PC-9 (cell line): ENCODE measurements at regions not wholly inside any gene's neighbourhood (a gene's known extent, or its start where the extent isn't known, plus 50 kb on each side); places are given as distances from the start of the nearest gene placed in this dataset.

Source experiments
- BruUV-seq: library from RNA; stranded (reverse); fragments of 400-500 nt; replicated peaks from 2 replicates; lab custom pipeline; 2021; lab: Mats Ljungman, UMichigan
- CTCF ChIA-PET: fragments of 300-600 bp; sonication (Branson Sonifier 250); formaldehyde crosslinking; loops from one replicate; lab custom pipeline; 2022; ENCODE audit warnings: antibody characterized with exemption; lab: Charles Lee
- POLR2A ChIA-PET: fragments of 300-600 bp; sonication (Branson Sonifier 250); formaldehyde crosslinking; loops from one replicate; lab custom pipeline; 2022; ENCODE audit warnings: antibody characterized with exemption; ENCODE audit not compliant: unreplicated experiment; lab: Charles Lee
- DNase-seq, 2 experiments: peaks; one replicate each; pipeline versions ENCODE4 v3.0.0 to v3.0.0-alpha.2; 2015 to 2022; ENCODE audit warnings: mixed read lengths in 1 of 2
- H2AFZ ChIP-seq: fragments of 200-600 bp; sonication (generic); 2 replicates; pipeline ENCODE4 v1.8.1; 2017; ENCODE audit warnings: antibody characterized with exemption
- H3F3A ChIP-seq: fragments of 200-600 bp; sonication (generic); 2 replicates; pipeline ENCODE4 v1.8.1; 2017; ENCODE audit warnings: antibody characterized with exemption, mild to moderate bottlenecking, low read depth; ENCODE audit not compliant: insufficient read depth
- H3K27ac ChIP-seq: fragments of 200-600 bp; sonication (generic); 2 replicates; pipeline ENCODE4 v1.6.1; 2016; ENCODE audit warnings: mixed run types
- H3K27me3 ChIP-seq: fragments of 200-600 bp; sonication (generic); 2 replicates; pipeline ENCODE4 v1.6.1; 2016; ENCODE audit warnings: low read depth, mixed run types; ENCODE audit not compliant: insufficient read depth
- H3K36me3 ChIP-seq: fragments of 200-600 bp; sonication (generic); 2 replicates; pipeline ENCODE4 v1.6.1; 2016; ENCODE audit warnings: low read depth, mixed run types
- H3K4me1 ChIP-seq: fragments of 200-600 bp; sonication (generic); replicated peaks from 2 replicates; pipeline ENCODE4 v1.6.1; 2016; ENCODE audit warnings: mixed run types; ENCODE audit not compliant: insufficient read depth
- H3K4me2 ChIP-seq: fragments of 200-600 bp; sonication (generic); 2 replicates; pipeline ENCODE4 v1.6.1; 2017; ENCODE audit warnings: mixed run types
- H3K4me3 ChIP-seq: fragments of 200-600 bp; sonication (generic); 2 replicates; pipeline ENCODE4 v1.6.1; 2016; ENCODE audit warnings: mixed run types
- H3K79me2 ChIP-seq: fragments of 200-600 bp; sonication (generic); 2 replicates; pipeline ENCODE4 v1.6.1; 2017; ENCODE audit warnings: low read depth, mixed run types
- H3K9me2 ChIP-seq: fragments of 200-600 bp; sonication (generic); 2 replicates; pipeline ENCODE4 v1.8.1; 2017; ENCODE audit warnings: mild to moderate bottlenecking; ENCODE audit not compliant: insufficient read depth
- H3K9me3 ChIP-seq: fragments of 200-600 bp; sonication (generic); 2 replicates; pipeline ENCODE4 v1.8.1; 2016; ENCODE audit warnings: low read depth; ENCODE audit not compliant: insufficient read depth
- H4K20me1 ChIP-seq: fragments of 200-600 bp; sonication (generic); 2 replicates; pipeline ENCODE4 v1.8.1; 2017; ENCODE audit not compliant: insufficient read depth
- CTCF ChIP-seq: fragments of 200-600 bp; sonication (generic); conservative IDR thresholded peaks from 2 replicates; pipeline ENCODE4 v1.6.1; 2017; ENCODE audit warnings: mixed run types, antibody characterized with exemption, mild to moderate bottlenecking, moderate library complexity
- EZH2 ChIP-seq: fragments of 200-600 bp; sonication (generic); IDR thresholded peaks from 2 replicates; pipeline ENCODE4 v1.8.0; 2017; ENCODE audit warnings: antibody characterized with exemption, low read depth
- intact Hi-C: fragments of 100-400 bp; cut with micrococcal nuclease; formaldehyde crosslinking; loops from one replicate; pipeline ENCODE4 v1.10.0; 2022; ENCODE audit not compliant: unreplicated experiment

- BruUV-seq: no TSS peak
- Histone ChIP-seq H3K36me3 (no peaks in the 10 kb centered on the region), H4K20me1 (no peaks in the 10 kb centered on the region), H3K9me3 (no peaks in the 10 kb centered on the region), H2AFZ (no peak overlapping the region), H3K4me1 (no peaks in the 10 kb centered on the region), H3K27ac (no peak overlapping the region), H3K27me3 (no peaks in the 10 kb centered on the region), H3F3A (no peaks in the 10 kb centered on the region), H3K79me2 (no peaks in the 10 kb centered on the region), H3K4me2 (no peak overlapping the region), H3K4me3 (no peak overlapping the region), H3K9me2 (no peaks in the 10 kb centered on the region)
- TF ChIP-seq CTCF: no peak
- TF ChIP-seq EZH2: no peak
- DNase-seq: no peak
- CTCF ChIA-PET: no interaction called here
- POLR2A ChIA-PET: no interaction called here
- intact Hi-C loops: no loop called here
These were observed 83.1 kb downstream of the CGGBP1 start for GRCh38 chr3:87975716-87976115.

GRCh38 chr3:87973906-87974305 lies 84.9 kb downstream of the CGGBP1 start:
- intact Hi-C loops: no loop called here
- DNase-seq: no peak

GRCh38 chr3:87969620-87970019 lies 89.2 kb downstream of the CGGBP1 start:
- intact Hi-C loops: no loop called here
- no peaks in the 10 kb centered on the region for H3K36me3 ChIP-seq
- no peak for TF ChIP-seq EZH2
- no peak for TF ChIP-seq CTCF
- CTCF ChIA-PET: no interaction called here
- H4K20me1 ChIP-seq: no peaks in the 10 kb centered on the region
- H3K4me1 ChIP-seq: no peaks in the 10 kb centered on the region
- no peak overlapping the region for H3K4me3 ChIP-seq
- no peaks in the 10 kb centered on the region for H3K79me2 ChIP-seq
- H2AFZ ChIP-seq: no peak overlapping the region
- BruUV-seq: no TSS peak
- no peaks in the 10 kb centered on the region for H3K9me3 ChIP-seq
- POLR2A ChIA-PET: no interaction called here
- no peak for DNase-seq
- H3K27ac ChIP-seq: no peak overlapping the region
- H3F3A ChIP-seq: no peaks in the 10 kb centered on the region
- no peaks in the 10 kb centered on the region for H3K9me2 ChIP-seq
- no peaks in the 10 kb centered on the region for H3K27me3 ChIP-seq
- H3K4me2 ChIP-seq: no peak overlapping the region

More at GRCh38 chr3:87973906-87974305, 84.9 kb downstream of the CGGBP1 start:
- BruUV-seq: no TSS peak
- no peaks in the 10 kb centered on the region for H3K27me3 ChIP-seq
- no peaks in the 10 kb centered on the region for H3K36me3 ChIP-seq
- H2AFZ ChIP-seq: no peak overlapping the region
- ChIA-PET POLR2A (no interaction called here), CTCF (no interaction called here)
- H4K20me1 ChIP-seq: no peaks in the 10 kb centered on the region
- H3K79me2 ChIP-seq: no peaks in the 10 kb centered on the region
- TF ChIP-seq EZH2 (no peak), CTCF (no peak)
- no peak overlapping the region for H3K27ac ChIP-seq
- H3F3A ChIP-seq: no peaks in the 10 kb centered on the region
- no peak overlapping the region for H3K4me2 ChIP-seq
- H3K4me3 ChIP-seq: no peak overlapping the region
- H3K4me1 ChIP-seq: no peaks in the 10 kb centered on the region
- H3K9me2 ChIP-seq: no peaks in the 10 kb centered on the region
- H3K9me3 ChIP-seq: no peaks in the 10 kb centered on the region
